SHP77 (cell line): ENCODE measurements at regions not wholly inside any gene's neighbourhood (a gene's known extent, or its start where the extent isn't known, plus 50 kb on each side); places are given as distances from the start of the nearest gene placed in this dataset.
"Not testable (repeated sequence)": the region's sequence is repeated elsewhere in the genome, so short reads cannot be mapped to it uniquely, and the experiment has no call there.

Source experiments
- DNase-seq, 2 experiments: peaks; one replicate each; lab custom pipeline; 2025; lab: John Stamatoyannopoulos, UW

DNA sequence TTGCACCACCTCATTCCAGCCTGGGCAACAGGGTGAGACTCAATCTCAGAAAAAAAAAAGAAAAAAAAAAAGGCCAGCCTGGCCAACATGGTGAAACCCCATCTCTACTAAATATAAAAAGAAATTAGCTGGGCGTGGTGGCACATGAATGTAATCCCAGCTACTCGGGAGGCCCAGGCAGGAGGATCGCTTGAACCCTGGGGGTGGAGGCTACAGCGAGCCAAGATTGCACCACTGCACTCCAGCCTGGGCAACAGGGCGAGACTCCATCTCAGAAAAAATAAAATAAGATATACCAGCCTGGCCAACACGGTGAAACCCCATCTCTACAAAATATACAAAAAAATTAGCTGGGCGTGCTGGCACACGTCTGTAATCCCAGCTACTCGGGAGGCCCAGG lies 1602.3 kb downstream of the RPIA start:
- not testable (repeated sequence) for DNase-seq

DNA sequence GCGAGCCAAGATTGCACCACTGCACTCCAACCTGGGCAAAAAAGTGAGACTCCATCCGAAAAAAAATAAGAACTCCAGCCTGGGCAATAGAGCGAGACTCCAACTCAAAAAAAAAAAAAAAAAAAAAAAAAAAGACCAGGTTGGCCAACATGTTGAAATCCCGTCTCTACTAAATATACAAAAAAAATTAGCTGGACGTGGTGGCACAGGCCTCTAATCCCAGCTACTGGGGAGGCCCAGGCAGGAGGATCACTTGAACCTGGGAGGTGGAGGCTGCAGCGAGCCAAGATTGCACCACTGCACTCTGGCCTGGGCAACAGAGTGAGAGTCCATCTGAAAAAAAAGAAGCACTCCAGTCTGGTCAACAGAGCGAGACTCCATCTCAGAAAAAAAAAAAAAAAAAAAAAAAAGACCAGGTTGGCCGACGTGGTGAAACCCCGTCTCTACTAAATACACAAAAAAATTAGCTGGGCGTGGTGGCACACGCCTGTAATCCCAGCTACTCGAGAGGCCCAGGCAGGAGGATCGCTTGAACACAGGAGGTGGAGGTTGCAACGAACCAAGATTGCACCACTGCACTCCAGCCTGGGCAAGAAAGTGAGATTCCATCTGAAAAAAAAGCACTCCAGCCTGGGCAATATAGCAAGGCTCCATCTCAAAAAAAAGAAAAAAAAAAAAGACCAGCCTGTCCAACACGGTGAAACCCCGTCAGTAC lies 1603.7 kb downstream of the RPIA start:
- not testable (repeated sequence) for DNase-seq

DNA sequence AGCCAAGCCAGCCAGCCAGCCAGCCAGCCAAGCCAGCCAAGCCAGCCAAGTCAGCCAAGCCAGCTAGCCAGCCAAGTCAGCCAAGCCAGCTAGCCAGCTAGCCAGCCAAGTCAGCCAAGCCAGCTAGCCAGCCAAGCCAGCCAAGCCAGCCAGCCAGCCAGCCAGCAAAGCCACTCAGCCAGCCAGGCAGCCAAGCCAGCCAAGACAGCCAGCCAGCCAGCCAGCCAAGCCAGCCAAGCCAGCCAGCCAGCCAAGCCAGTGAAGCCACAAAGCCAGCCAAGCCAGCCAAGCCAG lies 1605.0 kb downstream of the RPIA start:
- not testable (repeated sequence) for DNase-seq

DNA sequence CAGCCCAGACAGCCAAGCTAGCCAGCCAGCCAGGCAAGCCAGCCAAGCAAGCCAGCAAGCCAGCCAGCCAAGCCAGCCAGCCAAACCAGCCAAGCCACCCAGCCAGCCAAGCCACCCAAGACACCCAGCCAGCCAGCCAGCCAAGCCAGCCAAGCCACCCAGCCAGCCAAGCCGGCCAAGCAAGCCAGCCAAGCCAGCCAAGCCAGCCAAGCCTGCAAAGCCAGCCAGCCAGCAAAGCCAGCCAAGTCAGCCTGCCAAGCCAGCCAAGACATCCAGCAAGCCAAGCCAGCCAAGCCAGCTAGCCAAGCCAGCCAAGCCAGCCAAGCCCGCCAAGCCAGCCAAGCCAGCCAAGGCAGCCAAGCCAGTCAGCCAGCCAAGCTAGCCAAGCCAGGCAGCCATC lies 1606.2 kb downstream of the RPIA start:
- not testable (repeated sequence) for DNase-seq

DNA sequence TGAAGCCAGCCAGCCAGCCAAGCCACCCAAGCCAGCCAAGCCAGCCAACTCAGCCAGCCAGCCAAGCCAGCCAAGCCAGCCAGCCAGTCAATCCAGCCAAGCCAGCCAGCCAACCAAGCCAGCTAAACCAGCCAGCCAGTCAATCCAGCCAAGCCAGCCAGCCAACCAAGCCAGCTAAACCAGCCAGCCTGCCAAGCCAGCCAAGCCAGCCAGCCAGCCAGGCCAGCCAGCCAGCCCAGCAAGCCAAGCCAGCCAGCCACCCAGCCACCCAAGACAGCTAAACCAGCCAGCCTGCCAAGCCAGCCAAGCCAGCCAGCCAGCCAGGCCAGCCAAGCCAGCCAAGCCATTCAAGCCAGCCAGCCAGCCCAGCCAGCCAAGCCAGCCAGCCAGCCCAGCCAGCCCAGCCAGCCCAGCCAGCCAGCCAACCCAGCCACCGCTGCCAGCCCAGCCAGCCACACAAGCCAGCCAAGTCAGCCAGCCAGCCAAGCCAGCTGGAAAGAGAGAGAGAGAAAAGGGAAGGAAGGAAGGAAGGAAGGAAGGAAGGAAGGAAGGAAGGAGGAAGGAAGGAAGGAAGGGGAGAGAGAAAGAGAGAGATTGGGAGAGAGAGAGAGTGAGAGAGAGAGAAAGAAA lies 1606.8 kb downstream of the RPIA start:
- DNase-seq, result not testable (repeated sequence)

DNA sequence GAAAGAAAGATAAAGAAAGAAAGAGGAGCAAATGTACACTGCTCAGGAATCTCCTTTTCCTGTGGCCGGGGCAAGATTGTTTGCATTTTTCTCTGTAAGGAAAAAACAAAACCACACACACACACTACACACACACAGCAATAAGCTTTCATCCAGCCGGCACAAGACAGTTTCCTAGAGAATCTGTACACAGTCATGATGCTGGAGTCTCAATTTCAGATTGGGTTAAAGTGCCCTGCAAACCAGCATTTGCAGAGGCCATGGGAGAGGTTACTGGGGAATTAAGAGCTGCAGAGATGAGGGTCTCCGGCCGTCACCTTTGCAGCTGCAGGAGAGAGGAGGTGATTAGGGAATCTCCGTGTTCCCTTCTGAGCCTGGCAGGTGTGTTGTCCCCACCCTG lies 1607.5 kb downstream of the RPIA start:
- not testable (repeated sequence) for DNase-seq

DNA sequence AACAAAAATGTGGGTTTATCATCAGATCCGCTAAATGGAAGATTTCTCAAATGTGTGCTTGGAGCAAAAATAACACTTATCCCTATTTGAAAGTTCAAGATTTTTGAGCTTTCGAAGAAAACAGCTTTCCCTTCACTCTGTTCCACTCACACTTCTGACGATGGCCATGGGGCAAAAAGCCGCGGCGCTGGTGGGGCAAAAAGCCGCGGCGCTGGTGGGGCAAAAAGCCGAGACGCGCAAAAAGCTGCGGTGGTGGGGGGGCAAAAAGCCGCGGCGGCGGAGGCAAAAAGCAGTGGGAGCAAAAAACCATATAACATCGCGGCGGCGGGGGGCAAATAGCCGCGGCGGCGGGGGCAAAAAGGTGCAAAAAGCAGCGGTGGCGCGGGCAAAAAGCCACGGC lies 1631.5 kb downstream of the RPIA start:
- DNase-seq, result not testable (repeated sequence)

DNA sequence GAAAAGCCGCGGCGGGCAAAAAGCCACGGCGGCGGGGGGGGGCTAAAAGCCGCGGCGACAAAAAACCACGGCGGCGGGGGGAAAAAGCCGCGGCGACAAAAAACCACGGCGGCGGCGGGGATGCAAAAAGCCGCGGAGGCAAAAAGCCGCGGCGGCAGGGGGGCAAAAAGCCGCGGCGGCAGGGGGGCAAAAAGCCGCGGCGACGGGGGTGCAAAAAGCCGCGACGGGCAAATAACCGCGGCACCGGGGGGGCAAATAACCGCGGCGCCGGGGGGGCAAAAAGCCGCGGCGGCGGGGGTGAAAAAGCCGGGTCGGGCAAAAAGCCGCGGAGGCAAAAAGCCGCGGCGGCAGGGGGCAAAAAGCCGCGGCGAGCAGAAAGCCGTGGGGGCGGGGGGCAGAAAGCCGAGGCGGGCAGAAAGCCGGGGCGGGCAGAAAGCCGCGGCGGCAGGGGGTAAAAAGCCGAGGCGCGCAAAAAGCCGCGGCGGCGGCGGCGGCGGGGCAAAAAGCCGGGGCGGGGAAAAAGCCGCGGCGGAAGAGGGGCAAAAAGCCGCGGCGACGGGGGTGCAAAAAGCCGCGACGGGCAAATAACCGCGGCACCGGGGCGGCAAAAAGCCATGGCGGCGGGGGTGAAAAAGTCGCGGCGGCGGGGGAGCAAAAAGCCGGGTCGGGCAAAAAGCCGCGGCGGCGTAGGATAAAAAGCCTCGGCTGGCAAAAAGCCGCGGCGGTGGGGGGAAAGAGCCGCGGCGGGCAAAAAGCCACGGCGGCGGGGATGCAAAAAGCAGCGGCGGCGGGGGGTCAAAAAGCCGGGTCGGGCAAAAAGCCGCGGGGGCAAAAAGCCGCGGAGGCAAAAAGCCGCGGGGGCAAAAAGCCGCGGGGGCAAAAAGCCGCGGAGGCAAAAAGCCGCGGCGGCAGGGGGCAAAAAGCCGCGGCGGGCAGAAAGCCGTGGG lies 1632.4 kb downstream of the RPIA start:
- DNase-seq, result not testable (repeated sequence)

DNA sequence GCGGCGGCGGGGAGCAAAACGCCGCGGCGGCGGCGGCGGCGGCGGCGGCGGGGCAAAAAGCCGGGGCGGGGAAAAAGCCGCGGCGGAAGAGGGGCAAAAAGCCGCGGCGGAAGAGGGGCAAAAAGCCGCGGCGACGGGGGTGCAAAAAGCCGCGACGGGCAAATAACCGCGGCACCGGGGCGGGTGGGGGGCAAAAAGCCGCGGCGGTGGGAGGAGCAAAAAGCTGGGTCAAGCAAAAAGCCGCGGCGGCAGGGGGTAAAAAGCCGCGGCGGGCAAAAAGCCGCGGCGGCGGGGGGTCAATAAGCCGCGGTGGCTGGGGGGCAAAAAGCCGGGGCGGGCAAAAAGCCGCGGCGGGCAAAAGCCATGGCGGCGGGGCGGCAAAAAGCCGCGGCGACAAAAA lies 1633.2 kb downstream of the RPIA start:
- not testable (repeated sequence) for DNase-seq

DNA sequence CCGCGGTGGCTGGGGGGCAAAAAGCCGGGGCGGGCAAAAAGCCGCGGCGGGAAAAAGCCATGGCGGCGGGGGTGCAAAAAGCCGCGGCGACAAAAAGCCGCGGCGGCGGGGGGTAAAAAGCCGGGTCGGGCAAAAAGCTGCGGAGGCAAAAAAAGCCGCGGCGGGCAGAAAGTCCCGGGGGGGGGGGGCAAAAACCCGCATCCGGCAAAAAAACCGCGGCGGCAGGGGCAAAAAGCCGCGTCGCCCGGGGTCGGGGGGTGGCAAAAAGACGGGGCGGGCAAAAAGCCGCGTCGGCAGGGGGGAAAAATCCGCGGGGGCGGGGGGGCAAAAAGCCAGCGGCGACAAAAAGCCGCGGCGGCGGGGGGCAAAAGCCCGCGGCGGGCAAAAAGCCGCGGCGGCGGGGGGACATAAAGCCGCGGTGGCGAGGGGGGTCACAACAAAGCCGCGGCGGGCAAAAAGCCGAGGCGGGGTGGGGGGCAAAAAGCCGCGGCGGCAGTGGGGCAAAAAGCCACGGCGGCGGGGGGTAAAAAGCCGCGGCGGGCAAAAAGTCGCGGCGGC lies 1634.4 kb downstream of the RPIA start:
- DNase-seq, result not testable (repeated sequence)

DNA sequence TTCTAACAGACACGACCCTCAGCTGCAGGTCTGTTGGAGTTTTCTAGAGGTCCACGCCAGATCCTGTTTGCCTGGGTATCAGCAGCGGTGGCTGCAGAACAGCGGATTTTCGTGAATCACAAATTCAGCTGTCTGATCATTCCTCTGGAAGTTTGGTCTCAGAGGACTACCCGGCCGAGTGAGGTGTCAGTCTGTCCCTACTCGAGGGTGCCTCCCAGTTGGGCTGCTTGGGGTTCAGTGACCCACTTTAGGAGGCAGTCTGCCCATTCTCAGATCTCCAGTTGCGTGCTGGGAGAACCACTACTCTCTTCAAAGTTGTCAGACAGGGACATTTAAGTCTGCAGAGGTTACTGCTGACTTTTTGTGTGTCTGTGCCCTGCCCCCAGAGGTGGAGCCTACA lies 1664.1 kb downstream of the RPIA start:
- not testable (repeated sequence) for DNase-seq

DNA sequence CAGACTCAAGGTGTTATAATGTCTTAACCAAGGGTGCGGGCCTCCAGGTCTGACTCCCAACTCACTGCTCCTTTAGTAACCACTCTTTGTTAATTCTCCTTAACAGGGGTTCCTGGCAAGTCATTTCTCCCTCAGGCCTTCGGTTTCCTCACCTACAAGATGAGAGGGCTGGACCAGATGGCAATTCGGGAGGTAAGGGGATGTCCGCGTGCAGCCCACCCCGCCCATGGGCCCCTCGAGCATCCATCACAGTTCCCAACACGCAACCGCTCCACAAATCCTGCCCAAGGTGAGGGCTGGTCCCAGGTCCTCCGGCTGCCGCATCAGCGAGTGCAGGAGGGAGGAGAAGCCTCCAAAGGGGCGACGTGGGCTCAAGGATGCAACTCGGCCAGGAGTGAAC lies 1667.9 kb downstream of the RPIA start:
- DNase-seq, result not testable (repeated sequence)

DNA sequence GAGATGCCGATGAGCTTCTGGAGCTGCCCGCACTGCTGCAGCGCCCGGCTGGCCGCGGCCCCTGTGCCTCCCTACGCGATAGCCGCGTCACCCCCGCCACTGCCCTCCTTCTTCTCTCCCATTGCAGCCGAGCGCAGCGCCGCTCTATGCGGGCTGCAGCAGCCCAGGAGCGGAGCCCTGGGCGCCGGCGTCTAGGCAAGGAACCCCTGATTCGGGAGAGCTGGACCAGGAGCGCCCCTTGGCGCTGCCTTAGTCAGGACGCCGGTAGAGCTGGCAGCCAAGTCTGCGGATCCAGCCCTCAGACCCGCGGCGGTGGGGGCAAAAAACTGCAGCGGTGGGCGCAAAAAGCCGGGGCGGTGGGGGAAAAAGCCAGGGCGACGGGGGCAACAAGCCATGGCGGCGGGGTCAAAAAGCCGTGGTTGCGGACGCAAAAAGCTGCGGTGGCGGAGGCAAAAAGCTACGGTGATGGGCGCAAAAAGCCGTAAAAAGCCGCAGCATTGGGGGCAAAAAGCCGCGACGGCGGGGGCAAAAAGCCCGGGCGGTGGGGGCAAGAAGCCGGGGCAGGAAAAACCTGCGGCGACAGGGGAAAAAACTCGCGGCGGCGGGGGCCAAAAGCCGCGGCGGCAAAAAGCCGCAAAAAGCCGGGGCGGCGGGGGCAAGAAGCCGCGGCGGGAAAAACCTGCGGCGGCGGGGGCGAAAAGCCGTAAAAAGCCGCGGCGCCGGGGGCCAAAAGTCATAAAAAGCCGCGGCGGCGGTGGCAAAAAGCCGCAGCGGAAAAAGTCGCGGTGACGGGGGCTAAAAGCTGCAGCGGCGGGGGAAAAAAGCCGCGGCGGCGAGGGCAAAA lies 1668.6 kb downstream of the RPIA start:
- not testable (repeated sequence) for DNase-seq

DNA sequence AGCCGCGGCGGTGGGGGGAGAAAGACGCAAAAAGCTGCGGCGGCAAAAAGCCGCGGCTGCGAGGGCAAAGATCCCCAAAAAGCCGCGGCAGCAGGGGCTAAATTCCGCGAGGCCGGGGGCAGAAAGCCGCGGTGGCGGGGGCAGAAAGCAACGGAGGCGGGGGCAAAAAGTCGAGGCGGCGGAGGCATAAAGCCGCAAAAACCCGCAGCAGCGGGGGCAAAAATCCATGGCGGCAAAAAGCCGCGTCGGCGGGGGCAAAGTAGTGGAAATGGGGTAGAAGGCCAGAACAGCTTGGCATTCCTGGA lies 1669.2 kb downstream of the RPIA start:
- DNase-seq, result not testable (repeated sequence)
